Lung (tissue), 11 donors: ENCODE measurements at regions not wholly inside any gene's neighbourhood (a gene's known extent, or its start where the extent isn't known, plus 50 kb on each side); places are given as distances from the start of the nearest gene placed in this dataset.

Experiments
- ATAC-seq: fragments of 200-7000 bp; cut with Tn5 transposase; one replicate; pipeline ENCODE4 v1.9.1; 2020; ENCODE audit warnings: moderate number of reproducible peaks; ENCODE audit not compliant: insufficient read depth, low FRiP score
- DNase-seq, 3 donors: peaks; one replicate each; pipeline ENCODE4 v3.0.0-alpha.2; 2013 to 2017
- H3K27ac ChIP-seq, 2 donors: one replicate each; pipeline ENCODE4 v1.5.1; 2013; ENCODE audit warnings: mild to moderate bottlenecking in 2 of 2, moderate library complexity in 2 of 2, control low read depth in 1 of 2, inconsistent platforms in 1 of 2, low read depth in 1 of 2, low read length in 1 of 2
- H3K27me3 ChIP-seq, 3 donors: one replicate each; pipeline ENCODE4 v1.5.1; 2013; ENCODE audit warnings: low read length in 2 of 3; ENCODE audit not compliant: control insufficient read depth in 3 of 3, insufficient read depth in 3 of 3
- H3K36me3 ChIP-seq, 4 donors: one replicate each; pipeline ENCODE4 v1.5.1; 2013; ENCODE audit warnings: low read length in 4 of 4, mild to moderate bottlenecking in 1 of 4, moderate library complexity in 1 of 4; ENCODE audit not compliant: control insufficient read depth in 4 of 4, insufficient read depth in 4 of 4
- H3K4me1 ChIP-seq, 5 donors: one replicate each; pipeline ENCODE4 v1.5.1; 2013; ENCODE audit warnings: low read length in 5 of 5, mild to moderate bottlenecking in 2 of 5, moderate library complexity in 1 of 5; ENCODE audit not compliant: control insufficient read depth in 5 of 5, insufficient read depth in 5 of 5
- H3K4me3 ChIP-seq: one replicate; pipeline ENCODE4 v1.5.1; 2013; ENCODE audit warnings: mild to moderate bottlenecking, control low read depth, moderate library complexity
- H3K9ac ChIP-seq, 2 donors: one replicate each; pipeline ENCODE4 v1.5.1; 2013; ENCODE audit warnings: low read length in 2 of 2, control low read depth in 1 of 2; ENCODE audit not compliant: insufficient read depth in 1 of 2
- H3K9me3 ChIP-seq, 4 donors: one replicate each; pipeline ENCODE4 v1.5.1; 2013; ENCODE audit warnings: low read length in 3 of 4, mild to moderate bottlenecking in 1 of 4, moderate library complexity in 1 of 4; ENCODE audit not compliant: control insufficient read depth in 4 of 4, insufficient read depth in 3 of 4
- WGBS, 2 donors: extraction: QIAGEN DNeasy Blood & Tissue Kit; methylation state at CpG; one replicate each; pipeline ENCODE4 v1.1.7; 2013; 5-methylcytosine and 5-hydroxymethylcytosine counted together
- TF ChIP-seq, protein P1 (sequence below): IDR thresholded peaks from 2 replicates; pipeline ENCODE4 v1.5.1; 2012; ENCODE audit warnings: mild to moderate bottlenecking; ENCODE audit errors: control extremely low read depth, extremely low read depth
- donor health status: control.
- donor health status: control.
- donor health status: Bipolar disorder and iron deficiency.
- donor health status: healthy.
- donor health status: DM: yes; HTN: yes; CAD: no.

DNA sequence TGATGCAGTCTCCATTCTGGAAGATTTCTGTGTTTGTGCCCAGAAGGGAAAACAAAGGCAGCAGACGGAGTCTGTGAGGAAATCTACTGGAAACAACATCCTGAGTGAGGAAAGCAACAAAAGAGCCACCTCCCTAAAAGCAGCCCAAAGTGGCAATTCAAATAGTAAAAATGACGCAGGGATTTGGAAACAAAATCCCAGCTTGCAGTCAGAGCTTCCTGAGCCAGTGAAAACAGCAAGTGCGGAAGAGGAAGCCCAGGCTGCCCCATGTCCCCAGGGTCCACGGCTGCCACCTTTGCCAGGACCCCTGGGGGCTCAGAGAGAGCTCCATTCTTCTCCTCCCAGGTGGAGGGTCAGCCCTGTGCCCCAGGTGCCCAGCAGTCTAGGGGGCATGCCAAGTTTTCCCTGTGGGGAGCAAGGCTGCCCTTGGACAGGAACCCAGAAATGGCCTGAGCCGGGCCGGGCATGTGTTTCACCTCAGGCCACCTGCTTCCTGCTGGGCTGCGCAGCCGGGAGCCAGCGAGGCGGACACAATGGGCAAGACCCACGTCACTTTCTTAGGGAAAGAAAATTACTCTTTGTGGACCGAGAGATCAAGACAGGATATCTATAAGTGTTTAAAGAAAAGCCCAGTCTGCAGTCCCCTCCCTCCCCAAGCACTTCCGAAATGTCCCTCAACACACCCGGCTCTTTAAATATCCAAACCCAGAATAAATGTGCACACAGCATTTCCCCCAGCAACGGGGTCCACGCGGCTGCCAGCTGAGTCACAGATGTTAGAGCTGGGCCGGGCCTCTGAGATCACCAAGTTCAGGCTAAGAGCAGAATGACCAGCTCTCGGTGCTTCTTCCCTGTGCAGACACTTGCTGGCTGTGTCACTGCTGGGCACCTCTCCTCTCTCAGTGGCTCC lies 231.1 kb downstream of the ARHGAP12 start:
- ATAC-seq (peak; percentile 85), DNase-seq (peak; percentile 72 to 82 (median 73))
- Histone ChIP-seq H3K9ac (no peak overlapping the region), H3K4me1 (peaks cover 2 to 51% (median 27%) of the 10 kb centered on the region in 5 donors), H3K9me3 (no peaks in the 10 kb centered on the region), H3K36me3 (no peaks in the 10 kb centered on the region), H3K4me3 (no peak overlapping the region), H3K27me3 (no peaks in the 10 kb centered on the region), H3K27ac (peak overlapping the region; percentile 86 to 98)
- TF ChIP-seq, protein P1, sequence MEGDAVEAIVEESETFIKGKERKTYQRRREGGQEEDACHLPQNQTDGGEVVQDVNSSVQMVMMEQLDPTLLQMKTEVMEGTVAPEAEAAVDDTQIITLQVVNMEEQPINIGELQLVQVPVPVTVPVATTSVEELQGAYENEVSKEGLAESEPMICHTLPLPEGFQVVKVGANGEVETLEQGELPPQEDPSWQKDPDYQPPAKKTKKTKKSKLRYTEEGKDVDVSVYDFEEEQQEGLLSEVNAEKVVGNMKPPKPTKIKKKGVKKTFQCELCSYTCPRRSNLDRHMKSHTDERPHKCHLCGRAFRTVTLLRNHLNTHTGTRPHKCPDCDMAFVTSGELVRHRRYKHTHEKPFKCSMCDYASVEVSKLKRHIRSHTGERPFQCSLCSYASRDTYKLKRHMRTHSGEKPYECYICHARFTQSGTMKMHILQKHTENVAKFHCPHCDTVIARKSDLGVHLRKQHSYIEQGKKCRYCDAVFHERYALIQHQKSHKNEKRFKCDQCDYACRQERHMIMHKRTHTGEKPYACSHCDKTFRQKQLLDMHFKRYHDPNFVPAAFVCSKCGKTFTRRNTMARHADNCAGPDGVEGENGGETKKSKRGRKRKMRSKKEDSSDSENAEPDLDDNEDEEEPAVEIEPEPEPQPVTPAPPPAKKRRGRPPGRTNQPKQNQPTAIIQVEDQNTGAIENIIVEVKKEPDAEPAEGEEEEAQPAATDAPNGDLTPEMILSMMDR: no peak
- WGBS, 2 donors: 16 to 28% methylated on average over 19 of the region's 19 CpGs

DNA sequence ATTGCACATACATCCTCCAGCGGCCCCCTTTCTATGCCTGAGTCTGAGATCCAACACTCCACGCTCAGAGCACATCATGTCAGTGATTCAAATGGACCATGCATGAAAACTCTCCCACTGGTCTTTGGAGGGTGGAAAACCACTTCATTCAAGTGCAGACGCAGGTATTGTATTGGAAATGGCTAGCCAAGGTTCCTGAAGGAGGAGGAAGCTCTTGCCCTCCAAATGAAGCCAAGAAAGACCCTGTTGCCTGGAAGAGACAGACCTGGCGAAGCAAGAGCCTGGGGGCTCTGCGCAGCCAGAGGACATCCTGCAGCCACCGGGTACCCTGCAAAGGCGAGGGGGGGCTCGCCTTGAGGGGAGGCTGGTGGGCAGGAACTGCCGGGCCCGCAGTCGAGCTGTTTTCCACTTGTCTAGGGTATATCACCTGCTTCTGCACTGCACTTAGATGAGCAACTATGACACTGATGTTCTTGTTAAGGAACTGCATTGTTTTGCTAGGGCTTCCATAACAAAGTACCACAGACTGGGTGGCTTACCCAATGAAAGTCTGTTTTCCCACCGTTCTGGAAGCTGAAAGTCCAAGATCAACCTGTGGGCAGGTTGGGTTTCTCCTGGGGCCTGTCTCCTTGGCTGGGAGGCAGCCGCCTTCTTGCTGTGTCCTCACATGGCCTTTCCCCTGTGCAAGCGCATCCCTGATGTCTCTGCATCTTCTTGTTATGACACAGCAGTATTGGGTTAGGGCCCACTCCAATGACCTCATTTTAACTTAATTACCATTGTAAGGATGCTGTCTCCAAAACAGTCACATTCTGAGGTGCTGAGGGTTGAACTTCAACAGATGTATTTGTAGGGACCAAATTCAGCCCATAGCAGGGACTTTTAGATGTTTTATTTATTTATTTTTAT lies 233.4 kb downstream of the ARHGAP12 start:
- Histone ChIP-seq H3K36me3 (no peaks in the 10 kb centered on the region), H3K4me3 (no peak overlapping the region), H3K4me1 (peaks cover 2 to 29% (median 21%) of the 10 kb centered on the region in 5 donors), H3K27me3 (no peaks in the 10 kb centered on the region), H3K9ac (no peak overlapping the region), H3K27ac (no peak overlapping the region), H3K9me3 (peaks cover 0 to under 1% (median 0%) of the 10 kb centered on the region in 4 donors)
- ATAC-seq: no peak
- TF ChIP-seq, protein P1: no peak
- no peak for DNase-seq
- WGBS, 2 donors: 86 to 88% methylated on average over 14 of the region's 14 CpGs

DNA sequence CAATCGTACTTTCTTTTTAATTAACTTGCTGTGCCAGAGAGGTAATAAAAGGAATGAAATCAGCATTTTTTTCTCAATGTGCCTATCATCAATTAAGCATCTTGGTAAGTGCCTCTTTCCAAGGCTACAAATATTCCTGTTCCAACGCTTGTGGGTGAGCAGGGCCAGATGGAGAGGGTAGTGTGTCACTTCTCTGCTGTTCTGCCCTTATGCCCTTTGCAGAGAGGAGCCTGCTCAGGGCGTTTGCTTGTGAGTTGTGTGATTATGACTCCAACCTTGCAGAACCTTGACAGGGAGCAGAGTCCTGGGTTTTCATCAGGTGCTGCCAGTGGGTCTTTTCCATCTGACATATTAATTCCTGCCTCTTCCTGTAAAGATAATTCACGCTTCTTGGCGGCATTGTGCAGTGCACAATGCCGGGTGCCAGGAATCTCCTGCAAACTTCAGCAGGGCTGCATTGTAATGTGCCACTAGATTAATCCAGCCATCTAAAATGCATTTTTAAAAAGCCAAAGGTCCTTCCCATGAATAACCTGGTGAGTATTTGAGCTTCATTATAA lies 234.4 kb downstream of the ARHGAP12 start:
- WGBS, 2 donors: 66 to 85% methylated on average over 6 of the region's 6 CpGs

More for the DNA sequence above, 234.4 kb downstream of the ARHGAP12 start:
- Histone ChIP-seq H3K4me1 (peaks cover 0 to 20% (median 11%) of the 10 kb centered on the region in 5 donors), H3K27me3 (no peaks in the 10 kb centered on the region), H3K9ac (no peak overlapping the region), H3K4me3 (no peak overlapping the region), H3K9me3 (peaks cover 0 to 2% (median 0%) of the 10 kb centered on the region in 4 donors), H3K36me3 (no peaks in the 10 kb centered on the region), H3K27ac (no peak overlapping the region)
- TF ChIP-seq, protein P1: no peak
- DNase-seq: no peak
- no peak for ATAC-seq
